HCT116 (cell line): ENCODE measurements at regions not wholly inside any gene's neighbourhood (a gene's known extent, or its start where the extent isn't known, plus 50 kb on each side); places are given as distances from the start of the nearest gene placed in this dataset.
A peak's percentile ranks its signal among the peaks of the same experiment; 100 is the strongest.

ENCODE experiments used
- ATAC-seq: fragments of 200-7000 bp; cut with Tn5 transposase; 2 replicates; pipeline ENCODE4 v1.9.1; 2020; ENCODE audit warnings: mild to moderate bottlenecking, moderate library complexity
- BruUV-seq: library from RNA; stranded (reverse); fragments of 400-500 nt; replicated peaks from 2 replicates; lab custom pipeline; 2021; lab: Mats Ljungman, UMichigan
- CTCF ChIA-PET: fragments of 300-600 bp; sonication (Branson Sonifier 250); formaldehyde crosslinking; loops from one replicate; lab custom pipeline; 2021; ENCODE audit warnings: antibody characterized with exemption; lab: Charles Lee
- POLR2A ChIA-PET: fragments of 300-600, 350-600 bp; sonication (Branson Sonifier 250); formaldehyde crosslinking; loops from one replicate; lab custom pipeline; 2021; ENCODE audit warnings: antibody characterized with exemption; lab: Charles Lee
- RAD21 ChIA-PET, 2 experiments: fragments of 300-600 bp; sonication (Branson Sonifier 250); formaldehyde crosslinking; loops; one replicate each; lab custom pipeline; 2023; ENCODE audit warnings: low total read pairs in 2 of 2; ENCODE audit not compliant: uncharacterized antibody in 2 of 2, unreplicated experiment in 2 of 2, low non-redundant PET in 1 of 2; lab: Charles Lee
- DNase-seq: peaks from one replicate; pipeline ENCODE4 v3.0.0-alpha.2; 2010; ENCODE audit warnings: low read depth, low spot score
- H2AFZ ChIP-seq: fragments of 200-600 bp; shearing (Covaris generic), sonication (generic); 2 replicates; pipeline ENCODE4 v1.6.1; 2017; ENCODE audit warnings: low read depth, mixed run types, mixed read lengths, antibody characterized with exemption, low read length; ENCODE audit not compliant: poor library complexity, severe bottlenecking
- H3K27ac ChIP-seq: 2 replicates; pipeline ENCODE4 v1.5.1; 2012; ENCODE audit warnings: low read depth, low read length
- H3K27me3 ChIP-seq: fragments of 200-600 bp; sonication (generic); 2 replicates; pipeline ENCODE4 v1.6.1; 2016; ENCODE audit warnings: mixed run types, low read length, mixed read lengths; ENCODE audit not compliant: insufficient read depth
- H3K36me3 ChIP-seq, 2 experiments: fragments of 200-500 bp in 1 of 2; fragments of 200-600 bp in 1 of 2; sonication (Bioruptor generic) in 1 of 2; sonication (generic) in 1 of 2; 2 replicates each; pipeline versions ENCODE4 v1.5.1 to v1.6.1; 2014 to 2016; ENCODE audit warnings: low read length in 2 of 2, inconsistent platforms in 1 of 2, mixed read lengths in 1 of 2, mixed run types in 1 of 2; ENCODE audit not compliant: insufficient read depth in 2 of 2, control insufficient read depth in 1 of 2
- H3K4me1 ChIP-seq, 2 experiments: fragments of 200-600 bp in 1 of 2; sonication (generic) in 1 of 2; 2 replicates each; pipeline versions ENCODE4 v1.5.1 to v1.6.1; 2012 to 2017; ENCODE audit warnings: low read length in 2 of 2, inconsistent platforms in 1 of 2, mild to moderate bottlenecking in 1 of 2, mixed read lengths in 1 of 2, mixed run types in 1 of 2, moderate library complexity in 1 of 2; ENCODE audit not compliant: insufficient read depth in 2 of 2, control insufficient read depth in 1 of 2
- H3K4me2 ChIP-seq: fragments of 200-600 bp; sonication (generic); 2 replicates; pipeline ENCODE4 v1.6.1; 2017; ENCODE audit warnings: mixed run types, low read length, mixed read lengths
- H3K4me3 ChIP-seq, 2 experiments: fragments of 200-600 bp in 1 of 2; sonication (generic) in 1 of 2; replicated peaks in 1 of 2; 2 replicates each; pipeline ENCODE4 v1.5.1; 2011 to 2016; ENCODE audit warnings: low read length in 2 of 2, control low read depth in 1 of 2, low read depth in 1 of 2, mild to moderate bottlenecking in 1 of 2, mixed read lengths in 1 of 2, mixed run types in 1 of 2
- H3K79me2 ChIP-seq: fragments of 200-600 bp; sonication (generic); 2 replicates; pipeline ENCODE4 v1.6.1; 2017; ENCODE audit warnings: mild to moderate bottlenecking, mixed run types, low read length, moderate library complexity, mixed read lengths; ENCODE audit not compliant: insufficient read depth
- H3K9ac ChIP-seq: fragments of 200-600 bp; sonication (generic); 2 replicates; pipeline ENCODE4 v1.6.1; 2016; ENCODE audit warnings: low read length, mixed read lengths
- H3K9me2 ChIP-seq: fragments of 200-600 bp; sonication (generic), shearing (Covaris generic); 2 replicates; pipeline ENCODE4 v1.6.1; 2017; ENCODE audit warnings: mixed run types, mild to moderate bottlenecking, moderate library complexity; ENCODE audit not compliant: insufficient read depth
- H3K9me3 ChIP-seq, 2 experiments: fragments of 200-500 bp in 1 of 2; fragments of 200-600 bp in 1 of 2; sonication (Bioruptor generic) in 1 of 2; sonication (generic) in 1 of 2; 2 replicates each; pipeline ENCODE4 v1.6.1; 2014 to 2017; ENCODE audit warnings: low read length in 2 of 2, mixed read lengths in 2 of 2, inconsistent platforms in 1 of 2, low read depth in 1 of 2, mild to moderate bottlenecking in 1 of 2, mixed run types in 1 of 2, moderate library complexity in 1 of 2; ENCODE audit not compliant: control insufficient read depth in 1 of 2, insufficient read depth in 1 of 2
- H4K20me1 ChIP-seq: fragments of 200-600 bp; sonication (generic), shearing (Covaris generic); 2 replicates; pipeline ENCODE4 v1.6.1; 2017; ENCODE audit warnings: mixed run types, mild to moderate bottlenecking, moderate library complexity; ENCODE audit not compliant: insufficient read depth
- ATF3 ChIP-seq: IDR thresholded peaks from 2 replicates; pipeline ENCODE4 v1.6.1; 2012
- CTCF ChIP-seq, 3 experiments: fragments of 200-600 bp in 1 of 3; sonication (generic) in 1 of 3; IDR thresholded peaks in 2 of 3; conservative IDR thresholded peaks in 1 of 3; 2 replicates each; pipeline ENCODE4 v1.5.1; 2012 to 2017; ENCODE audit warnings: low read depth in 2 of 3, low read length in 2 of 3, antibody characterized with exemption in 1 of 3, borderline replicate concordance in 1 of 3, control low read depth in 1 of 3, mild to moderate bottlenecking in 1 of 3, mixed read lengths in 1 of 3, mixed run types in 1 of 3, moderate library complexity in 1 of 3; ENCODE audit not compliant: insufficient read depth in 1 of 3
- ELF1 ChIP-seq: IDR thresholded peaks from 2 replicates; pipeline ENCODE4 v1.6.1; 2012; ENCODE audit warnings: low read depth, borderline replicate concordance
- EZH2 ChIP-seq: fragments of 200-600 bp; sonication (generic); IDR thresholded peaks from 2 replicates; pipeline ENCODE4 v1.6.1; 2017; ENCODE audit warnings: antibody characterized with exemption, mixed run types
- EZH2phosphoT487 ChIP-seq: fragments of 200-600 bp; IDR thresholded peaks from 2 replicates; pipeline ENCODE4 v1.6.1; 2018; ENCODE audit warnings: antibody characterized with exemption, borderline replicate concordance
- FOSL1 ChIP-seq: IDR thresholded peaks from 2 replicates; pipeline ENCODE4 v1.6.1; 2012; ENCODE audit warnings: low read depth
- JUND ChIP-seq: IDR thresholded peaks from 2 replicates; pipeline ENCODE4 v1.6.1; 2012
- MAX ChIP-seq: IDR thresholded peaks from 2 replicates; pipeline ENCODE4 v1.6.1; 2012
- POLR2A ChIP-seq: IDR thresholded peaks from 2 replicates; pipeline ENCODE4 v1.7.0; 2011; ENCODE audit warnings: borderline replicate concordance; ENCODE audit not compliant: insufficient read depth, insufficient read length; ENCODE audit errors: extremely low read depth
- POLR2AphosphoS5 ChIP-seq: IDR thresholded peaks from 2 replicates; pipeline ENCODE4 v1.6.1; 2011; ENCODE audit warnings: mild to moderate bottlenecking, low read depth, low read length, moderate library complexity
- RAD21 ChIP-seq: IDR thresholded peaks from 2 replicates; pipeline ENCODE4 v1.6.1; 2012; ENCODE audit warnings: low read depth, mild to moderate bottlenecking
- SIN3A ChIP-seq: IDR thresholded peaks from 2 replicates; pipeline ENCODE4 v1.6.1; 2012; ENCODE audit warnings: low read depth
- SRF ChIP-seq: IDR thresholded peaks from 2 replicates; pipeline ENCODE4 v1.6.1; 2012; ENCODE audit warnings: low read depth
- ZBTB33 ChIP-seq: IDR thresholded peaks from 2 replicates; pipeline ENCODE4 v1.6.1; 2011; ENCODE audit warnings: mild to moderate bottlenecking, low read length, moderate library complexity; ENCODE audit not compliant: insufficient replicate concordance; ENCODE audit errors: extremely low read depth
- ZFX ChIP-seq: fragments of 450-650 bp; IDR thresholded peaks from 2 replicates; pipeline ENCODE4 v1.6.1; 2017
- intact Hi-C: fragments of 100-400 bp; cut with micrococcal nuclease; formaldehyde crosslinking; loops from 2 replicates; pipeline ENCODE4 v1.10.0; 2022

GRCh38 chr5:115378754-115379153, 82.3 kb upstream of the CCDC112 start:
- no peaks in the 10 kb centered on the region for H4K20me1 ChIP-seq
- H3K9me2 ChIP-seq: no peaks in the 10 kb centered on the region
- RAD21 ChIA-PET: no interaction called here
- no peaks in the 10 kb centered on the region for H3K9me3 ChIP-seq
- POLR2A ChIA-PET: interaction anchor here (1.2 to 1.7 kb wide), 3 partner anchors 41 to 81 kb away, joined by 3 to 6 read pairs (median 4); no protein-coding TSS in a partner anchor
- CTCF ChIA-PET: interaction anchor here (1.0 to 5.9 kb wide), 4 partner anchors 69 to 196 kb away, joined by 3 to 45 read pairs (median 5); no protein-coding TSS in a partner anchor
- intact Hi-C loops: loop anchor here (2.0 to 10.0 kb wide), 3 partner anchors 66 to 456 kb away; partner anchors contain the start of gene FEM1C
- ATAC-seq (no peak), DNase-seq (no peak)
- H3K4me3 ChIP-seq: no peak overlapping the region
- 0 out of 2 replicates have a peak overlapping the region, but pooled peaks have one; percentile 26 for H3K9ac ChIP-seq
- H3K4me1 ChIP-seq: peaks cover 18 to 64% of the 10 kb centered on the region in 2 experiments
- BruUV-seq: no TSS peak
- H3K36me3 ChIP-seq: no peaks in the 10 kb centered on the region
- no peak overlapping the region for H2AFZ ChIP-seq
- no peak overlapping the region for H3K27ac ChIP-seq
- no peaks in the 10 kb centered on the region for H3K79me2 ChIP-seq
- no peaks in the 10 kb centered on the region for H3K27me3 ChIP-seq
- peak overlapping the region; percentile 70 for H3K4me2 ChIP-seq
- TF ChIP-seq SRF: no peak
- no peak for TF ChIP-seq ATF3
- no peak for TF ChIP-seq RAD21
- no peak for TF ChIP-seq EZH2phosphoT487
- no peak for TF ChIP-seq SIN3A
- TF ChIP-seq ZFX: no peak
- TF ChIP-seq MAX: no peak
- no peak for TF ChIP-seq ELF1
- no peak for TF ChIP-seq POLR2AphosphoS5
- no peak for TF ChIP-seq EZH2
- no peak for TF ChIP-seq FOSL1
- no peak for TF ChIP-seq ZBTB33
- no peak for TF ChIP-seq JUND
- no peak for TF ChIP-seq POLR2A
- no peak for TF ChIP-seq CTCF (IDR thresholded peaks at IDR 0.05 in 2 of 3, conservative IDR thresholded peaks at IDR 0.05 in 1 of 3; ENCODE audit: borderline replicate concordance in 1 of 3, insufficient read depth in 1 of 3, low read depth in 2 of 3, low read length in 2 of 3)
